Liver (tissue), 8 donors: ENCODE measurements at regions not wholly inside any gene's neighbourhood (a gene's known extent, or its start where the extent isn't known, plus 50 kb on each side); places are given as distances from the start of the nearest gene placed in this dataset.
"Not testable (repeated sequence)": the region's sequence is repeated elsewhere in the genome, so short reads cannot be mapped to it uniquely, and the experiment has no call there.

ENCODE experiments used
- DNase-seq: peaks from one replicate; pipeline ENCODE4 v3.0.0-alpha.2; 2017; ENCODE audit warnings: low spot score
- H3K27ac ChIP-seq, 2 donors: one replicate each; pipeline ENCODE4 v1.7.0; 2013; ENCODE audit warnings: inconsistent platforms in 2 of 2, low read length in 2 of 2, control low read depth in 1 of 2, low read depth in 1 of 2, mild to moderate bottlenecking in 1 of 2
- H3K27me3 ChIP-seq, 4 donors: one replicate each; pipeline versions ENCODE4 v1.6.1 to v1.7.0; 2013; ENCODE audit warnings: low read length in 3 of 4, inconsistent platforms in 1 of 4, mild to moderate bottlenecking in 1 of 4, moderate library complexity in 1 of 4; ENCODE audit not compliant: control insufficient read depth in 4 of 4, insufficient read depth in 4 of 4
- H3K36me3 ChIP-seq, 4 donors: one replicate each; pipeline versions ENCODE4 v1.6.1 to v1.7.0; 2013; ENCODE audit warnings: low read length in 3 of 4, mild to moderate bottlenecking in 3 of 4, low read depth in 1 of 4, moderate library complexity in 1 of 4; ENCODE audit not compliant: control insufficient read depth in 4 of 4, insufficient read depth in 3 of 4
- H3K4me1 ChIP-seq, 4 donors: one replicate each; pipeline versions ENCODE4 v1.6.1 to v1.7.0; 2013; ENCODE audit warnings: low read length in 3 of 4, mild to moderate bottlenecking in 3 of 4, moderate library complexity in 1 of 4; ENCODE audit not compliant: control insufficient read depth in 4 of 4, insufficient read depth in 4 of 4
- H3K4me3 ChIP-seq, 3 donors: one replicate each; pipeline versions ENCODE4 v1.6.1 to v1.7.0; 2013; ENCODE audit warnings: low read length in 3 of 3, control low read depth in 1 of 3, low read depth in 1 of 3, mild to moderate bottlenecking in 1 of 3
- H3K9ac ChIP-seq, 2 donors: one replicate each; pipeline ENCODE4 v1.7.0; 2013; ENCODE audit warnings: low read length in 2 of 2, mild to moderate bottlenecking in 2 of 2, moderate library complexity in 2 of 2, control low read depth in 1 of 2, low read depth in 1 of 2
- H3K9me3 ChIP-seq, 4 donors: one replicate each; pipeline versions ENCODE4 v1.6.1 to v1.7.0; 2013; ENCODE audit warnings: low read length in 3 of 4; ENCODE audit not compliant: control insufficient read depth in 4 of 4
- ATF3 ChIP-seq: IDR thresholded peaks from 2 replicates; pipeline ENCODE4 v1.6.1; 2016; ENCODE audit warnings: antibody characterized with exemption
- EGR1 ChIP-seq, 2 donors: IDR thresholded peaks; 2 replicates each; pipeline ENCODE4 v1.6.1; 2016 to 2018; ENCODE audit warnings: antibody characterized with exemption in 2 of 2, low read depth in 2 of 2
- GABPA ChIP-seq, 2 donors: IDR thresholded peaks in 1 of 2; conservative IDR thresholded peaks in 1 of 2; 2 replicates each; pipeline ENCODE4 v1.6.1; 2016; ENCODE audit warnings: antibody characterized with exemption in 2 of 2, mild to moderate bottlenecking in 1 of 2, moderate library complexity in 1 of 2
- HNF4A ChIP-seq, 2 donors: conservative IDR thresholded peaks; 2 replicates each; pipeline ENCODE4 v1.6.1; 2016; ENCODE audit warnings: antibody characterized with exemption in 2 of 2, mild to moderate bottlenecking in 2 of 2
- HNF4G ChIP-seq: IDR thresholded peaks from 2 replicates; pipeline ENCODE4 v1.6.1; 2016; ENCODE audit warnings: antibody characterized with exemption
- JUND ChIP-seq, 2 donors: IDR thresholded peaks; 2 replicates each; pipeline ENCODE4 v1.6.1; 2016; ENCODE audit warnings: antibody characterized with exemption in 2 of 2
- MAX ChIP-seq: IDR thresholded peaks from 2 replicates; pipeline ENCODE4 v1.6.1; 2016; ENCODE audit warnings: antibody characterized with exemption
- NR2F2 ChIP-seq: IDR thresholded peaks from 2 replicates; pipeline ENCODE4 v1.6.1; 2016; ENCODE audit warnings: antibody characterized with exemption
- RAD21 ChIP-seq, 2 donors: IDR thresholded peaks; 2 replicates each; pipeline ENCODE4 v1.6.1; 2016; ENCODE audit warnings: antibody characterized with exemption in 2 of 2, mild to moderate bottlenecking in 2 of 2
- RXRA ChIP-seq, 2 donors: IDR thresholded peaks; 2 replicates each; pipeline ENCODE4 v1.6.1; 2017 to 2018; ENCODE audit warnings: antibody characterized with exemption in 2 of 2, mild to moderate bottlenecking in 1 of 2
- TAF1 ChIP-seq: conservative IDR thresholded peaks from 2 replicates; pipeline ENCODE4 v1.6.1; 2016; ENCODE audit warnings: antibody characterized with exemption, mild to moderate bottlenecking
- YY1 ChIP-seq: IDR thresholded peaks from 2 replicates; pipeline ENCODE4 v1.6.1; 2016; ENCODE audit warnings: antibody characterized with exemption, mild to moderate bottlenecking
- WGBS: extraction: QIAGEN DNeasy Blood & Tissue Kit; methylation state at CpG from one replicate; pipeline ENCODE4 v1.1.7; 2013; 5-methylcytosine and 5-hydroxymethylcytosine counted together
- TF ChIP-seq, protein P1 (sequence below): fragments of 150-350 bp; IDR thresholded peaks from 2 replicates; pipeline ENCODE4 v1.5.1; 2017; ENCODE audit warnings: improper control_type of control experiment, low read depth, low read length; ENCODE audit not compliant: missing input control
- TF ChIP-seq, protein P2 (sequence below): IDR thresholded peaks from 2 replicates; pipeline ENCODE4 v1.6.1; 2016; ENCODE audit warnings: antibody characterized with exemption, mild to moderate bottlenecking
- donor health status: healthy.
- donor health status: healthy.
- donor health status: healthy.
- donor health status: healthy.
- donor health status: healthy.

DNA sequence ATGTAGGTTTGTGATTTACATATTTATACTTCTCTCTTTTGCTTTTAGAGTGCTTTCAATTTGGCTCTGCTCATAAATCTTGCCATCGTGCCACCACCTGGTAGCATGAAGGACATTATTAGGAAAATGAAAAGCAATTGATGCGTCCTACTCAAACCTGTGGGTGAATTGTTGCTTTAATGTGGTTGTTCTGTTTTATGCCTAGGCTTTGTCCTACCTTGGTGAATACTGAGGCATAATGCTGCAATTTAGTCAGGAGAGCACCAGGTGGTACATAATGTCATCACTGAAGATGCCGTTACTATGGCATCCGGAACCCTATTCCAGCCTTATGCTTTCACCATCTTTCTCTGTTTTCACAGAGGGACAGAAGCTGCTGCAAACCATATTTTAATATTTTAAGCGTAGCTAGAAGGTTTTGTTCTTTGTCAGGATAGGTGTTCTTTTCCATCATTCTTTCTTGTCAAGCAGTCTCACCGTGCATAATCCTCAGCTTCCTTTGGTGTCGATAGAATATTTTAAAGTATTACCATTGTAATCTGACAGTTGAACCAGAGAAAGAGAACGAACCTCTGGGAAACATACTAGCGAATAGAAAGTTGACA lies 68.5 kb upstream of the PKP2 start:
- TF ChIP-seq TAF1 = no peak
- TF ChIP-seq, protein P1, sequence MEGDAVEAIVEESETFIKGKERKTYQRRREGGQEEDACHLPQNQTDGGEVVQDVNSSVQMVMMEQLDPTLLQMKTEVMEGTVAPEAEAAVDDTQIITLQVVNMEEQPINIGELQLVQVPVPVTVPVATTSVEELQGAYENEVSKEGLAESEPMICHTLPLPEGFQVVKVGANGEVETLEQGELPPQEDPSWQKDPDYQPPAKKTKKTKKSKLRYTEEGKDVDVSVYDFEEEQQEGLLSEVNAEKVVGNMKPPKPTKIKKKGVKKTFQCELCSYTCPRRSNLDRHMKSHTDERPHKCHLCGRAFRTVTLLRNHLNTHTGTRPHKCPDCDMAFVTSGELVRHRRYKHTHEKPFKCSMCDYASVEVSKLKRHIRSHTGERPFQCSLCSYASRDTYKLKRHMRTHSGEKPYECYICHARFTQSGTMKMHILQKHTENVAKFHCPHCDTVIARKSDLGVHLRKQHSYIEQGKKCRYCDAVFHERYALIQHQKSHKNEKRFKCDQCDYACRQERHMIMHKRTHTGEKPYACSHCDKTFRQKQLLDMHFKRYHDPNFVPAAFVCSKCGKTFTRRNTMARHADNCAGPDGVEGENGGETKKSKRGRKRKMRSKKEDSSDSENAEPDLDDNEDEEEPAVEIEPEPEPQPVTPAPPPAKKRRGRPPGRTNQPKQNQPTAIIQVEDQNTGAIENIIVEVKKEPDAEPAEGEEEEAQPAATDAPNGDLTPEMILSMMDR = no peak
- TF ChIP-seq, protein P2, sequence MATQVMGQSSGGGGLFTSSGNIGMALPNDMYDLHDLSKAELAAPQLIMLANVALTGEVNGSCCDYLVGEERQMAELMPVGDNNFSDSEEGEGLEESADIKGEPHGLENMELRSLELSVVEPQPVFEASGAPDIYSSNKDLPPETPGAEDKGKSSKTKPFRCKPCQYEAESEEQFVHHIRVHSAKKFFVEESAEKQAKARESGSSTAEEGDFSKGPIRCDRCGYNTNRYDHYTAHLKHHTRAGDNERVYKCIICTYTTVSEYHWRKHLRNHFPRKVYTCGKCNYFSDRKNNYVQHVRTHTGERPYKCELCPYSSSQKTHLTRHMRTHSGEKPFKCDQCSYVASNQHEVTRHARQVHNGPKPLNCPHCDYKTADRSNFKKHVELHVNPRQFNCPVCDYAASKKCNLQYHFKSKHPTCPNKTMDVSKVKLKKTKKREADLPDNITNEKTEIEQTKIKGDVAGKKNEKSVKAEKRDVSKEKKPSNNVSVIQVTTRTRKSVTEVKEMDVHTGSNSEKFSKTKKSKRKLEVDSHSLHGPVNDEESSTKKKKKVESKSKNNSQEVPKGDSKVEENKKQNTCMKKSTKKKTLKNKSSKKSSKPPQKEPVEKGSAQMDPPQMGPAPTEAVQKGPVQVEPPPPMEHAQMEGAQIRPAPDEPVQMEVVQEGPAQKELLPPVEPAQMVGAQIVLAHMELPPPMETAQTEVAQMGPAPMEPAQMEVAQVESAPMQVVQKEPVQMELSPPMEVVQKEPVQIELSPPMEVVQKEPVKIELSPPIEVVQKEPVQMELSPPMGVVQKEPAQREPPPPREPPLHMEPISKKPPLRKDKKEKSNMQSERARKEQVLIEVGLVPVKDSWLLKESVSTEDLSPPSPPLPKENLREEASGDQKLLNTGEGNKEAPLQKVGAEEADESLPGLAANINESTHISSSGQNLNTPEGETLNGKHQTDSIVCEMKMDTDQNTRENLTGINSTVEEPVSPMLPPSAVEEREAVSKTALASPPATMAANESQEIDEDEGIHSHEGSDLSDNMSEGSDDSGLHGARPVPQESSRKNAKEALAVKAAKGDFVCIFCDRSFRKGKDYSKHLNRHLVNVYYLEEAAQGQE = no peak
- no peak overlapping the region for H3K9ac ChIP-seq
- no peak for DNase-seq
- 85% methylated on average over 9 of the region's 9 CpGs for WGBS
- H3K4me1 ChIP-seq = no peaks in the 10 kb centered on the region
- no peak overlapping the region for H3K27ac ChIP-seq
- no peaks in the 10 kb centered on the region for H3K36me3 ChIP-seq
- H3K9me3 ChIP-seq = no peaks in the 10 kb centered on the region
- no peak overlapping the region for H3K4me3 ChIP-seq
- H3K27me3 ChIP-seq = peaks cover 0 to 3% (median 0%) of the 10 kb centered on the region in 4 donors

DNA sequence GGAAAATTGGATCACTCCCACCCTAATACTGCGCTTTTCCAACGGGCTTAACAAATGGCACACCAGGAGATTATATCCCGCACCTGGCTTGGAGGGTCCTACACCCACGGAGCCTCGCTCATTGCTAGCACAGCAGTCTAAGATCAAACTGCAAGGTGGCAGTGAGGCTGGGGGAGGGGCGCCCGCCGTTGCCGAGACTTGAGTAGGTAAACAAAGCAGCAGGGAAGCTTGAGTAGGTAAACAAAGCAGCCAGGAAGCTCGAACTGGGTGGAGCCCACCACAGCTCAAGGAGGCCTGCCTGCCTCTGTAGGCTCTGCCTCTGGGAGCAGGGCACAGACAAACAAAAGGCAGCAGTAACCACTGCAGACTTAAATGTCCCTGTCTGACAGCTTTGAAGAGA lies 59.8 kb upstream of the PKP2 start:
- not testable (repeated sequence) for H3K9me3 ChIP-seq, H3K27ac ChIP-seq, H3K36me3 ChIP-seq, H3K4me3 ChIP-seq, H3K4me1 ChIP-seq, DNase-seq, H3K27me3 ChIP-seq, H3K9ac ChIP-seq
- 77% methylated on average over 10 of the region's 10 CpGs for WGBS

DNA sequence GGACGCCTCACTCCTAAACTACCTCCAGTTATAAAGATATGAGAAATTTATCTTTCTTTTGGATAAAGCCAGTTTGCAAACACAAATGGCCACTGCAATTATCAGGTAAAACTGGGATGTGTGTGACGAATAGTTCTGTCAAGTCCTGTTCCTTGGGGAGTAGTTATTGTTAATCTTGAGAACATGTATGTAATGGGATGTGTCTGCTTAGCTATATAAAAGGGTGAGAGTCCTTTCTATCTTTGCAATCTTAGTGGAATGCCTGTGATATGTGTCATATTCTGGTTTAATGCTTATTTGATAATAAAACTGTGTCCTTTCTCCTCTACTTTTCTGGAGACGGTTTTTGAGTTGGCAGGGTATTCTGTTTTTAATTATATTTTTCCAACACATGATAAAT lies 56.1 kb upstream of the PKP2 start:
- Histone ChIP-seq H3K4me3 (no peak overlapping the region), H3K4me1 (no peaks in the 10 kb centered on the region), H3K27ac (no peak overlapping the region), H3K36me3 (no peaks in the 10 kb centered on the region), H3K27me3 (no peaks in the 10 kb centered on the region), H3K9me3 (no peaks in the 10 kb centered on the region), H3K9ac (no peak overlapping the region)
- DNase-seq = no peak
- WGBS = 64% methylated on average over 3 of the region's 3 CpGs
- no peak for TF ChIP-seq RAD21 (IDR thresholded peaks at IDR 0.05)
- TF ChIP-seq, protein P1 = no peak
- no peak for TF ChIP-seq EGR1 (IDR thresholded peaks at IDR 0.05; ENCODE audit: low read depth in 2 of 2)
- TF ChIP-seq HNF4G = no peak
- TF ChIP-seq RXRA (IDR thresholded peaks at IDR 0.05) = no peak
- no peak for TF ChIP-seq ATF3
- TF ChIP-seq YY1 = no peak
- TF ChIP-seq MAX = no peak
- TF ChIP-seq HNF4A (conservative IDR thresholded peaks at IDR 0.05) = no peak
- no peak for TF ChIP-seq JUND (IDR thresholded peaks at IDR 0.05)
- no peak for TF ChIP-seq NR2F2
- TF ChIP-seq, protein P2 = no peak
- no peak for TF ChIP-seq TAF1
- TF ChIP-seq GABPA (IDR thresholded peaks at IDR 0.05 in 1 of 2, conservative IDR thresholded peaks at IDR 0.05 in 1 of 2) = no peak
